ENCODE measurements at regions not wholly inside any gene's neighbourhood (a gene's known extent, or its start where the extent isn't known, plus 50 kb on each side); places are given as distances from the start of the nearest gene placed in this dataset.

GRCh38 chr12:39186744-39187143 lies 256.2 kb downstream of the KIF21A start:
- TF ChIP-seq POLR2A (IDR thresholded peaks at IDR 0.05) (no peak), CTCF (IDR thresholded peaks at IDR 0.05) (no peak)

All from testis (tissue), 2 donors.